Mesenchymal stem cell (in vitro differentiated cells and primary cell): ENCODE measurements at regions not wholly inside any gene's neighbourhood (a gene's known extent, or its start where the extent isn't known, plus 50 kb on each side); places are given as distances from the start of the nearest gene placed in this dataset.

Experiments
- DNase-seq: peaks from one replicate; pipeline ENCODE4 v3.0.0-alpha.2; 2013
- H2AFZ ChIP-seq: one replicate; pipeline ENCODE4 v1.6.1; 2013; ENCODE audit warnings: low read depth, mild to moderate bottlenecking, control low read depth, inconsistent platforms, low read length, moderate library complexity
- H2AK5ac ChIP-seq: 2 replicates; pipeline ENCODE4 v1.6.1; 2013; ENCODE audit warnings: low read length, moderate library complexity, mild to moderate bottlenecking, inconsistent platforms; ENCODE audit not compliant: severe bottlenecking
- H2BK120ac ChIP-seq: one replicate; pipeline ENCODE4 v1.6.1; 2013; ENCODE audit warnings: low read depth, mild to moderate bottlenecking, inconsistent platforms, low read length, moderate library complexity
- H2BK12ac ChIP-seq, 2 experiments: one replicate each; pipeline ENCODE4 v1.6.1; 2013; ENCODE audit warnings: inconsistent platforms in 2 of 2, low read length in 2 of 2, mild to moderate bottlenecking in 2 of 2, moderate library complexity in 2 of 2, control low read depth in 1 of 2
- H2BK15ac ChIP-seq: one replicate; pipeline ENCODE4 v1.6.1; 2013; ENCODE audit warnings: mild to moderate bottlenecking, low read depth, inconsistent platforms; ENCODE audit not compliant: poor library complexity, severe bottlenecking
- H2BK5ac ChIP-seq: 2 replicates; pipeline ENCODE4 v1.6.1; 2013; ENCODE audit warnings: low read depth, mild to moderate bottlenecking, low read length, control low read depth, inconsistent platforms; ENCODE audit not compliant: poor library complexity, severe bottlenecking
- H3K14ac ChIP-seq, 2 experiments: one replicate each; pipeline ENCODE4 v1.6.1; 2013; ENCODE audit warnings: inconsistent platforms in 2 of 2, low read length in 2 of 2, control low read depth in 1 of 2, mild to moderate bottlenecking in 1 of 2, moderate library complexity in 1 of 2
- H3K18ac ChIP-seq, 2 experiments: one replicate each; pipeline ENCODE4 v1.6.1; 2013; ENCODE audit warnings: inconsistent platforms in 2 of 2, low read length in 2 of 2, control low read depth in 1 of 2, low read depth in 1 of 2, mild to moderate bottlenecking in 1 of 2
- H3K23ac ChIP-seq, 2 experiments: one replicate each; pipeline ENCODE4 v1.6.1; 2013; ENCODE audit warnings: inconsistent platforms in 2 of 2, low read length in 2 of 2, mild to moderate bottlenecking in 2 of 2, moderate library complexity in 2 of 2, control low read depth in 1 of 2
- H3K27ac ChIP-seq: 2 replicates; pipeline ENCODE4 v1.5.1; 2013; ENCODE audit warnings: mild to moderate bottlenecking, moderate library complexity, low read length, control low read depth, inconsistent platforms; ENCODE audit not compliant: poor library complexity, severe bottlenecking
- H3K27me3 ChIP-seq, 2 experiments: 2 replicates each; pipeline versions ENCODE4 v1.6.1 to v1.7.0; 2013; ENCODE audit warnings: low read length in 2 of 2, mild to moderate bottlenecking in 2 of 2, moderate library complexity in 2 of 2, control low read depth in 1 of 2, inconsistent platforms in 1 of 2; ENCODE audit not compliant: control insufficient read depth in 1 of 2, insufficient read depth in 1 of 2
- H3K36me3 ChIP-seq, 2 experiments: 2 replicates each; pipeline versions ENCODE4 v1.6.1 to v1.7.0; 2013; ENCODE audit warnings: low read length in 2 of 2, control low read depth in 1 of 2, inconsistent platforms in 1 of 2, low read depth in 1 of 2, mild to moderate bottlenecking in 1 of 2; ENCODE audit not compliant: insufficient read depth in 2 of 2, control insufficient read depth in 1 of 2
- H3K4ac ChIP-seq, 2 experiments: one replicate each; pipeline ENCODE4 v1.6.1; 2013; ENCODE audit warnings: inconsistent platforms in 2 of 2, low read length in 2 of 2, mild to moderate bottlenecking in 2 of 2, moderate library complexity in 2 of 2, control low read depth in 1 of 2, low read depth in 1 of 2
- H3K4me1 ChIP-seq: 2 replicates; pipeline ENCODE4 v1.6.1; 2013; ENCODE audit warnings: low read depth, low read length, control low read depth; ENCODE audit not compliant: control insufficient read depth, insufficient read depth
- H3K4me2 ChIP-seq: 2 replicates; pipeline ENCODE4 v1.6.1; 2013; ENCODE audit warnings: low read length, mild to moderate bottlenecking, inconsistent platforms; ENCODE audit not compliant: poor library complexity, severe bottlenecking
- H3K4me3 ChIP-seq, 2 experiments: 2 replicates each; pipeline versions ENCODE4 v1.5.1 to v1.7.0; 2013; ENCODE audit warnings: low read length in 2 of 2, mild to moderate bottlenecking in 2 of 2, control low read depth in 1 of 2, low read depth in 1 of 2; ENCODE audit not compliant: insufficient read depth in 1 of 2
- H3K79me1 ChIP-seq: replicated peaks from 2 replicates; pipeline ENCODE4 v1.6.1; 2013; ENCODE audit warnings: mild to moderate bottlenecking, control low read depth, low read length, inconsistent platforms; ENCODE audit not compliant: poor library complexity, severe bottlenecking
- H3K9ac ChIP-seq: 2 replicates; pipeline ENCODE4 v1.7.0; 2013; ENCODE audit warnings: mild to moderate bottlenecking, low read length, moderate library complexity
- H3K9me3 ChIP-seq: 2 replicates; pipeline ENCODE4 v1.7.0; 2013; ENCODE audit warnings: mild to moderate bottlenecking, low read length; ENCODE audit not compliant: control insufficient read depth
- H4K8ac ChIP-seq: one replicate; pipeline ENCODE4 v1.6.1; 2013; ENCODE audit warnings: inconsistent platforms, mild to moderate bottlenecking, low read length, moderate library complexity
- H4K91ac ChIP-seq: one replicate; pipeline ENCODE4 v1.6.1; 2013; ENCODE audit warnings: mild to moderate bottlenecking, low read length, inconsistent platforms
- WGBS: methylation state at CpG from one replicate; pipeline ENCODE4 v1.1.7; 2013; ENCODE audit warnings: mixed read lengths; 5-methylcytosine and 5-hydroxymethylcytosine counted together

DNA sequence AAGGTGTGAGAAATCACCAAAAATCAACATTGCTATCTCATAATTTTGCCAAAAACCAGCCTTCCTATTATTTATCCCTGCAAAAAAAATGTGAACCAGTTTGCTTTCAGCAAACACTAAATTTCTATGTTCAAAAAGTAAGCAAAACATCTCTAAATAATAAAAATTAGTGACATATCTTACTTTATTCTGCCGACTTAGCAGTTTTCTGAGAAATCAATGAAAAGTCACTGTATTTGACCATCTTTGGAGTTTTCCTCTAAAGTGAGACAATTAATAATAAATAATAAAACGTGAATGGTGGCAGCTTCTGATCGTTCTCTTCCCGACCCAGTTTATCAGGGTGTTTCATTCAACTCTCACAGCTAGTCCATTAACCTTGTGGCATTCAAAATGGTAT, 158.6 kb upstream of the TARS1 start:
- Histone ChIP-seq H3K36me3 (no peaks in the 10 kb centered on the region), H3K9ac (no peak overlapping the region), H3K18ac (no peak overlapping the region), H3K4me1 (no peaks in the 10 kb centered on the region), H3K9me3 (no peaks in the 10 kb centered on the region), H2AK5ac (no peak overlapping the region), H2AFZ (no peak overlapping the region), H4K8ac (no peak overlapping the region), H3K14ac (no peak overlapping the region), H4K91ac (no peak overlapping the region), H2BK12ac (no peak overlapping the region), H2BK120ac (no peak overlapping the region), H3K4me3 (no peak overlapping the region), H3K23ac (no peak overlapping the region), H2BK5ac (no peak overlapping the region), H3K27ac (no peak overlapping the region), H3K4me2 (no peak overlapping the region), H2BK15ac (no peak overlapping the region), H3K4ac (no peak overlapping the region), H3K79me1 (no peaks in the 10 kb centered on the region), H3K27me3 (no peaks in the 10 kb centered on the region)
- 92% methylated on average over 3 of the region's 4 CpGs for WGBS
- DNase-seq = no peak

DNA sequence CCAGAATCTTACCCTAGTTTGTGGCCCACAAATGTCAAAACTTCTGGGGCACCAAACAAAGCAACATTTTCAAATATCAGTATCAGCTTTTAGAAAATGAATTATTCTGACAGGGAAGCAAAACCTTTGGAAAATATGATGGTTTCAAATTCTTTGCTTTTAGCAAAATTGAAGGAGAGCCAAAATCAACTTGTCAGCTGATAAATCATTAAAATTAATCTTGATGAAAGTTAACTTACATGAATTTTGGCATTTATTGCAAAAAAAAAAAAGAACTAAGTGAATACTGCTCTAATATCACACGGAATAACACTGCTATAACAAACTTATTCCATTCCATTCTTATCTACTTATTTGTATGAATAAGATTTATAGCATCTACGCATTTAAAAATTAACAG, 158.1 kb upstream of the TARS1 start:
- DNase-seq = no peak

DNA sequence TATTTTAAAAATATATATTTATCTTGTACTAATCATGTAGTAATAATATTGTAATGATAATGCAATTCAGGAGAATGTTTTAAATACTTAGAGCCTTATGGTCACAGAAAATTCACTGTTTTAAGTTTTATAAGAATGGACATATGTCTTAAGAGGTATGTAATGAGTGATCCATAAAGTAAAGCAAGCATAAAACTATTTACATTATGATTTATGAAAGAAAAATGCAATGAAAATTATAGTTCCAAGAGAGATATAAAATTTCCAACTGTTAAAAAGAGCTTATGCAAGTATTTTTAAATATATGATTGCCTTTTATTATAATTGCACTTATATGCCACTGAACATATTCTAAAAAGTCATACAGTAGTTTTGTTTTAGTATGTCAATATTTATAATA, 157.5 kb upstream of the TARS1 start:
- no peaks in the 10 kb centered on the region for H3K9me3 ChIP-seq
- no peak overlapping the region for H2AK5ac ChIP-seq
- H3K4me2 ChIP-seq = no peak overlapping the region

More for the DNA sequence above, 158.1 kb upstream of the TARS1 start:
- Histone ChIP-seq H3K4me3 (no peak overlapping the region), H4K91ac (no peak overlapping the region), H2AK5ac (no peak overlapping the region), H3K4me1 (no peaks in the 10 kb centered on the region), H3K14ac (no peak overlapping the region), H3K9me3 (no peaks in the 10 kb centered on the region), H3K27me3 (no peaks in the 10 kb centered on the region), H3K18ac (no peak overlapping the region), H3K36me3 (no peaks in the 10 kb centered on the region), H3K27ac (no peak overlapping the region), H3K4me2 (no peak overlapping the region), H2BK120ac (no peak overlapping the region), H4K8ac (no peak overlapping the region), H3K79me1 (no peaks in the 10 kb centered on the region), H3K9ac (no peak overlapping the region), H2BK5ac (no peak overlapping the region), H2BK15ac (no peak overlapping the region), H3K4ac (peak overlapping the region in 1 of 2 experiments; percentile 41), H3K23ac (no peak overlapping the region), H2BK12ac (no peak overlapping the region), H2AFZ (no peak overlapping the region)
- no CpG with 5 or more reads among the region's 2 CpGs for WGBS

DNA sequence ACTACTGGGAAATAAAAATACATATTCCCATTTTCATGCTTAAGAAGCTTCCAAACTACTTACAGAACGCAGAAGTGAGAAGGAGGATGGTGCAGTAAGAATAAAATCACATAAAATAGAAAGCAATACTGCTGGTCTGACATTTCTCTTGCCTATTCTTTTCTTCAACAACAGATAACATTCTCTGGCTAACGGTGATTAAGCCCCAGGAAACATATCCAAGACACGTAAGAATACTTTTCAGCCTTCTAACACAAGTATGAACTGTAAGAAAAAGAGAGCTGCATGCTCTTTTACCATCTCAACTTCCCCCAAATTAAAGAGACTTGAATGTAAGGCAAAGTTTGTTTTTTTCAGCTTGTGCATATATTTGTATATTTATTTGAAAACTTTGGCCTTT, 156.1 kb upstream of the TARS1 start:
- Histone ChIP-seq H4K91ac (no peak overlapping the region), H2BK12ac (no peak overlapping the region), H3K4me2 (no peak overlapping the region), H3K4me1 (no peaks in the 10 kb centered on the region), H2AFZ (no peak overlapping the region), H3K23ac (no peak overlapping the region), H4K8ac (no peak overlapping the region), H2AK5ac (no peak overlapping the region), H2BK5ac (no peak overlapping the region), H2BK120ac (no peak overlapping the region), H3K79me1 (no peaks in the 10 kb centered on the region), H3K4ac (no peak overlapping the region), H3K18ac (no peak overlapping the region), H3K14ac (no peak overlapping the region), H3K9me3 (no peaks in the 10 kb centered on the region), H3K4me3 (no peak overlapping the region), H3K36me3 (no peaks in the 10 kb centered on the region), H3K27ac (no peak overlapping the region), H2BK15ac (no peak overlapping the region), H3K9ac (no peak overlapping the region), H3K27me3 (no peaks in the 10 kb centered on the region)
- DNase-seq = no peak
- WGBS = 59% methylated on average over 3 of the region's 3 CpGs

More for the DNA sequence above, 157.5 kb upstream of the TARS1 start:
- Histone ChIP-seq H3K18ac (no peak overlapping the region), H3K23ac (no peak overlapping the region), H3K9ac (no peak overlapping the region), H3K4me1 (no peaks in the 10 kb centered on the region), H3K4ac (no peak overlapping the region), H3K27me3 (no peaks in the 10 kb centered on the region), H2BK15ac (no peak overlapping the region), H2BK5ac (no peak overlapping the region), H2BK120ac (no peak overlapping the region), H3K14ac (no peak overlapping the region), H3K79me1 (no peaks in the 10 kb centered on the region), H3K4me3 (no peak overlapping the region), H3K27ac (no peak overlapping the region), H2AFZ (no peak overlapping the region), H4K8ac (no peak overlapping the region), H2BK12ac (no peak overlapping the region), H3K36me3 (no peaks in the 10 kb centered on the region), H4K91ac (no peak overlapping the region)
- no peak for DNase-seq
